GM12878 (cell line): ENCODE measurements at regions not wholly inside any gene's neighbourhood (a gene's known extent, or its start where the extent isn't known, plus 50 kb on each side); places are given as distances from the start of the nearest gene placed in this dataset.
"Not testable (repeated sequence)": the region's sequence is repeated elsewhere in the genome, so short reads cannot be mapped to it uniquely, and the experiment has no call there.

ENCODE experiments used
- ATAC-seq: fragments of 200-7000 bp; cut with Tn5 transposase; 3 replicates; pipeline ENCODE4 v1.9.1; 2020; ENCODE audit warnings: mild to moderate bottlenecking, moderate library complexity
- BruUV-seq: library from RNA; stranded (reverse); fragments of 400-500 nt; replicated peaks from 2 replicates; lab custom pipeline; 2021; lab: Mats Ljungman, UMichigan
- CTCF ChIA-PET: fragments of 300-600 bp; sonication (Branson Sonifier 250); formaldehyde crosslinking; extraction: SDS; loops from one replicate; lab custom pipeline; 2021; ENCODE audit warnings: inconsistent platforms; lab: Yijun Ruan, JAX
- POLR2A ChIA-PET: fragments of 350-600 bp; formaldehyde crosslinking; extraction: SDS; loops from one replicate; lab custom pipeline; 2021; ENCODE audit warnings: inconsistent platforms; lab: Charles Lee
- RAD21 ChIA-PET: fragments of 300-600 bp; sonication (Branson Sonifier 250); formaldehyde crosslinking; loops from one replicate; lab custom pipeline; 2023; ENCODE audit warnings: antibody characterized with exemption; ENCODE audit not compliant: unreplicated experiment; lab: Charles Lee
- SMC1A ChIA-PET: fragments of 300-600 bp; sonication (Branson Sonifier 250); formaldehyde crosslinking; loops from one replicate; lab custom pipeline; 2023; ENCODE audit not compliant: unreplicated experiment, uncharacterized antibody; lab: Charles Lee
- DNase-seq: peaks from one replicate; pipeline ENCODE4 v3.0.0-alpha.2; 2011; ENCODE audit warnings: low read depth, low spot score
- FAIRE-seq: peaks from 3 replicates; lab custom pipeline; 2011; peaks lifted over from hg19 to GRCh38; lab: Jason Lieb, UNC
- H2AFZ ChIP-seq: 2 replicates; pipeline ENCODE4 v1.6.0; 2011; ENCODE audit warnings: low read depth, low read length, control low read depth; ENCODE audit not compliant: control insufficient read depth
- H3K27ac ChIP-seq: 2 replicates; pipeline ENCODE4 v1.5.1; 2011; ENCODE audit warnings: control low read depth; ENCODE audit not compliant: control insufficient read depth, insufficient read depth
- H3K27me3 ChIP-seq, 2 experiments: replicated peaks in 1 of 2; 2 replicates each; pipeline versions ENCODE4 v1.6.0 to v1.6.1; 2011; ENCODE audit warnings: low read length in 1 of 2; ENCODE audit not compliant: control insufficient read depth in 2 of 2, insufficient read depth in 2 of 2
- H3K36me3 ChIP-seq, 2 experiments: 2 replicates each; pipeline ENCODE4 v1.5.1; 2011; ENCODE audit warnings: low read length in 1 of 2; ENCODE audit not compliant: control insufficient read depth in 2 of 2, insufficient read depth in 2 of 2
- H3K4me1 ChIP-seq: 2 replicates; pipeline ENCODE4 v1.6.1; 2011; ENCODE audit warnings: mild to moderate bottlenecking, low read length, moderate library complexity, mixed read lengths; ENCODE audit not compliant: control insufficient read depth, insufficient read depth
- H3K4me2 ChIP-seq: 2 replicates; pipeline ENCODE4 v1.6.0; 2011; ENCODE audit warnings: control low read depth; ENCODE audit not compliant: control insufficient read depth, insufficient read depth
- H3K4me3 ChIP-seq: fragments of 200-600 bp; sonication (generic); 2 replicates; pipeline ENCODE4 v1.5.1; 2016
- H3K79me2 ChIP-seq: 2 replicates; pipeline ENCODE4 v1.6.0; 2011; ENCODE audit warnings: low read length; ENCODE audit not compliant: control insufficient read depth, insufficient read depth
- H3K9ac ChIP-seq: 2 replicates; pipeline ENCODE4 v1.8.0; 2011; ENCODE audit warnings: low read length, control low read depth, mixed read lengths; ENCODE audit not compliant: control insufficient read depth, insufficient read depth
- H3K9me3 ChIP-seq: replicated peaks from 3 replicates; pipeline ENCODE4 v1.5.1; 2011; ENCODE audit warnings: mild to moderate bottlenecking, low read length; ENCODE audit not compliant: control insufficient read depth, insufficient read depth
- H4K20me1 ChIP-seq: 2 replicates; pipeline ENCODE4 v1.6.0; 2011; ENCODE audit not compliant: control insufficient read depth, insufficient read depth
- PAX8 ChIP-seq: fragments of 450-650 bp; IDR thresholded peaks from 2 replicates; pipeline ENCODE4 v1.6.1; 2017; ENCODE audit warnings: mild to moderate bottlenecking, moderate library complexity
- ZNF274 ChIP-seq: IDR thresholded peaks from one replicate; pipeline ENCODE4 v1.8.0; 2011; ENCODE audit not compliant: insufficient read length, insufficient read depth
- WGBS: methylation state at CpG from one replicate; pipeline ENCODE4 v1.1.6; 2016; ENCODE audit warnings: low lambda C conversion rate; ENCODE audit not compliant: insufficient replicate concordance, insufficient coverage; ENCODE audit errors: missing lambda C conversion rate; 5-methylcytosine and 5-hydroxymethylcytosine counted together
- in situ Hi-C: fragments of 300-500 bp; cut with MboI; formaldehyde crosslinking; loops from 9 replicates; pipeline ENCODE4 v1.14.3; 2018; ENCODE audit warnings: mixed read lengths
- intact Hi-C: fragments of 100-400 bp; cut with micrococcal nuclease; formaldehyde crosslinking; loops from one replicate; pipeline ENCODE4 v1.14.2; 2022; ENCODE audit not compliant: unreplicated experiment
- TF ChIP-seq, protein P1 (sequence below), 3 experiments: IDR thresholded peaks in 2 of 3; conservative IDR thresholded peaks in 1 of 3; 2 replicates each; pipeline ENCODE4 v1.5.1; 2011; ENCODE audit warnings: low read depth in 3 of 3, low read length in 3 of 3, mild to moderate bottlenecking in 3 of 3, control low read depth in 2 of 3, moderate library complexity in 2 of 3, inconsistent platforms in 1 of 3, mixed read lengths in 1 of 3; ENCODE audit not compliant: control insufficient read depth in 2 of 3, insufficient read depth in 1 of 3; ENCODE audit errors: extremely low read depth in 1 of 3
- TF ChIP-seq, protein P2 (sequence below): fragments of 450-650 bp; IDR thresholded peaks from 2 replicates; pipeline ENCODE4 v1.6.1; 2018; ENCODE audit warnings: mild to moderate bottlenecking, low read depth, moderate library complexity; ENCODE audit not compliant: partially characterized antibody
- TF ChIP-seq, protein P3 (sequence below): fragments of 450-650 bp; IDR thresholded peaks from 2 replicates; pipeline ENCODE4 v1.6.1; 2017; ENCODE audit warnings: low read depth, mild to moderate bottlenecking, moderate library complexity

DNA sequence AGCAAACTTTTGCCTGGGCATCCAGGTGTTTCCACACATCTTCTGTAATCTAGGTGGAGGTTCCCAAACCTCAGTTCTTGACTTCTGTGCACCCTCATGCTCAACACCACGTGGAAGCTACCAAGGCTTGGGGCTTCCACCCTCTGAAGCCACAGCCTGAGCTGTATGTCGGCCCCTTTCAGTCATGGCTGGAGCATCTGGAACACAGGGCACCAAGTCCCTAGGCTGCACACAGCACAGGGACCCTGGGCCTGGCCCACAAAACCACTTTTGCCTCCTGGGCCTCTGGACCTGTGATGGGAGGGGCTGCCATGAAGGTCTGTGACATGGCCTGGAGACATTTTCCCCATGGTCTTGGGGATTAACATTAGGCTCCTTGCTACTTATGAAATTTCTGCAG is 73.4 kb upstream of the AFDN start:
- H3K9me3 ChIP-seq, H3K4me3 ChIP-seq, DNase-seq, H3K27ac ChIP-seq, H4K20me1 ChIP-seq, H3K79me2 ChIP-seq, FAIRE-seq, H2AFZ ChIP-seq, CTCF ChIA-PET, POLR2A ChIA-PET, H3K36me3 ChIP-seq, H3K4me1 ChIP-seq, intact Hi-C loops, RAD21 ChIA-PET, in situ Hi-C loops, H3K4me2 ChIP-seq, H3K27me3 ChIP-seq, BruUV-seq, ATAC-seq, H3K9ac ChIP-seq: not testable (repeated sequence)
- 3% methylated on average over 2 of the region's 2 CpGs for WGBS
- SMC1A ChIA-PET = interaction anchor here (0.6 kb wide), 1 partner anchor 77 kb away, joined by 4 read pairs; no protein-coding TSS in a partner anchor

DNA sequence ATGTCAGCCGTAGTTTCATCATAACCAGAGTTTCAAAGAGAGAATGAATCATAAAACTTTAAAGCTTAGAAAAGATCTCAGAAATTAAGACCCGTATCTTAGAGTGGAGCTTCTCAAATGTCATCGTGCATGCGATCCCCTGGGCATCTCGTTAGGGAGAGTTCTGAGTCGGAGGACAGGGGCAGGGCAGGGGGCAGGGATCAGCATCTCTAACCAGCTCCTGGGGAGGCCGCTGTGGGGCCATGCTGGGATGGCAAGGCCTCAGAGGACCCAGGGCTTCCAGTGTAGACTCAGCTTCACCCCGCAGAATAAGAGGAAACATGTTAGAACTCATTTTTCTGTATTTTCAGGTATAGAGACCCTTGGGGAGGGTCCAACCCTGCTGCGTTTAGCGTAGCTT is 72.0 kb upstream of the AFDN start:
- FAIRE-seq = no peak
- TF ChIP-seq ZNF274 (no peak), PAX8 (no peak)
- TF ChIP-seq, protein P1, sequence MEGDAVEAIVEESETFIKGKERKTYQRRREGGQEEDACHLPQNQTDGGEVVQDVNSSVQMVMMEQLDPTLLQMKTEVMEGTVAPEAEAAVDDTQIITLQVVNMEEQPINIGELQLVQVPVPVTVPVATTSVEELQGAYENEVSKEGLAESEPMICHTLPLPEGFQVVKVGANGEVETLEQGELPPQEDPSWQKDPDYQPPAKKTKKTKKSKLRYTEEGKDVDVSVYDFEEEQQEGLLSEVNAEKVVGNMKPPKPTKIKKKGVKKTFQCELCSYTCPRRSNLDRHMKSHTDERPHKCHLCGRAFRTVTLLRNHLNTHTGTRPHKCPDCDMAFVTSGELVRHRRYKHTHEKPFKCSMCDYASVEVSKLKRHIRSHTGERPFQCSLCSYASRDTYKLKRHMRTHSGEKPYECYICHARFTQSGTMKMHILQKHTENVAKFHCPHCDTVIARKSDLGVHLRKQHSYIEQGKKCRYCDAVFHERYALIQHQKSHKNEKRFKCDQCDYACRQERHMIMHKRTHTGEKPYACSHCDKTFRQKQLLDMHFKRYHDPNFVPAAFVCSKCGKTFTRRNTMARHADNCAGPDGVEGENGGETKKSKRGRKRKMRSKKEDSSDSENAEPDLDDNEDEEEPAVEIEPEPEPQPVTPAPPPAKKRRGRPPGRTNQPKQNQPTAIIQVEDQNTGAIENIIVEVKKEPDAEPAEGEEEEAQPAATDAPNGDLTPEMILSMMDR (IDR thresholded peaks at IDR 0.05 in 2 of 3, conservative IDR thresholded peaks at IDR 0.05 in 1 of 3; ENCODE audit: control insufficient read depth in 2 of 3, extremely low read depth in 1 of 3, insufficient read depth in 1 of 3, low read depth in 3 of 3, low read length in 3 of 3) = no peak
- TF ChIP-seq, protein P2, sequence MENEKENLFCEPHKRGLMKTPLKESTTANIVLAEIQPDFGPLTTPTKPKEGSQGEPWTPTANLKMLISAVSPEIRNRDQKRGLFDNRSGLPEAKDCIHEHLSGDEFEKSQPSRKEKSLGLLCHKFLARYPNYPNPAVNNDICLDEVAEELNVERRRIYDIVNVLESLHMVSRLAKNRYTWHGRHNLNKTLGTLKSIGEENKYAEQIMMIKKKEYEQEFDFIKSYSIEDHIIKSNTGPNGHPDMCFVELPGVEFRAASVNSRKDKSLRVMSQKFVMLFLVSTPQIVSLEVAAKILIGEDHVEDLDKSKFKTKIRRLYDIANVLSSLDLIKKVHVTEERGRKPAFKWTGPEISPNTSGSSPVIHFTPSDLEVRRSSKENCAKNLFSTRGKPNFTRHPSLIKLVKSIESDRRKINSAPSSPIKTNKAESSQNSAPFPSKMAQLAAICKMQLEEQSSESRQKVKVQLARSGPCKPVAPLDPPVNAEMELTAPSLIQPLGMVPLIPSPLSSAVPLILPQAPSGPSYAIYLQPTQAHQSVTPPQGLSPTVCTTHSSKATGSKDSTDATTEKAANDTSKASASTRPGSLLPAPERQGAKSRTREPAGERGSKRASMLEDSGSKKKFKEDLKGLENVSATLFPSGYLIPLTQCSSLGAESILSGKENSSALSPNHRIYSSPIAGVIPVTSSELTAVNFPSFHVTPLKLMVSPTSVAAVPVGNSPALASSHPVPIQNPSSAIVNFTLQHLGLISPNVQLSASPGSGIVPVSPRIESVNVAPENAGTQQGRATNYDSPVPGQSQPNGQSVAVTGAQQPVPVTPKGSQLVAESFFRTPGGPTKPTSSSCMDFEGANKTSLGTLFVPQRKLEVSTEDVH = no peak
- TF ChIP-seq, protein P3, sequence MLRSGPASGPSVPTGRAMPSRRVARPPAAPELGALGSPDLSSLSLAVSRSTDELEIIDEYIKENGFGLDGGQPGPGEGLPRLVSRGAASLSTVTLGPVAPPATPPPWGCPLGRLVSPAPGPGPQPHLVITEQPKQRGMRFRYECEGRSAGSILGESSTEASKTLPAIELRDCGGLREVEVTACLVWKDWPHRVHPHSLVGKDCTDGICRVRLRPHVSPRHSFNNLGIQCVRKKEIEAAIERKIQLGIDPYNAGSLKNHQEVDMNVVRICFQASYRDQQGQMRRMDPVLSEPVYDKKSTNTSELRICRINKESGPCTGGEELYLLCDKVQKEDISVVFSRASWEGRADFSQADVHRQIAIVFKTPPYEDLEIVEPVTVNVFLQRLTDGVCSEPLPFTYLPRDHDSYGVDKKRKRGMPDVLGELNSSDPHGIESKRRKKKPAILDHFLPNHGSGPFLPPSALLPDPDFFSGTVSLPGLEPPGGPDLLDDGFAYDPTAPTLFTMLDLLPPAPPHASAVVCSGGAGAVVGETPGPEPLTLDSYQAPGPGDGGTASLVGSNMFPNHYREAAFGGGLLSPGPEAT = no peak
- intact Hi-C loops = no loop called here
- Histone ChIP-seq H3K27ac (no peak overlapping the region), H3K9me3 (no peaks in the 10 kb centered on the region), H3K9ac (no peak overlapping the region), H3K36me3 (no peaks in the 10 kb centered on the region), H2AFZ (no peak overlapping the region), H3K4me3 (no peak overlapping the region), H3K79me2 (no peaks in the 10 kb centered on the region), H3K27me3 (no peaks in the 10 kb centered on the region; a peak in 1 of 4 replicates), H3K4me2 (no peak overlapping the region), H3K4me1 (no peaks in the 10 kb centered on the region), H4K20me1 (no peaks in the 10 kb centered on the region)
- no peak for DNase-seq
- RAD21 ChIA-PET = no interaction called here
- BruUV-seq = no TSS peak
- POLR2A ChIA-PET = no interaction called here
- WGBS = 42% methylated on average over 10 of the region's 10 CpGs
- CTCF ChIA-PET = no interaction called here
- SMC1A ChIA-PET = interaction anchor here (1.1 kb wide), 1 partner anchor 268 kb away, joined by 3 read pairs; no protein-coding TSS in a partner anchor
- no peak for ATAC-seq
- in situ Hi-C loops = no loop called here
